ENCODE measurements at regions not wholly inside any gene's neighbourhood (a gene's known extent, or its start where the extent isn't known, plus 50 kb on each side); places are given as distances from the start of the nearest gene placed in this dataset.
"Not testable (repeated sequence)": the region's sequence is repeated elsewhere in the genome, so short reads cannot be mapped to it uniquely, and the experiment has no call there.

DNA sequence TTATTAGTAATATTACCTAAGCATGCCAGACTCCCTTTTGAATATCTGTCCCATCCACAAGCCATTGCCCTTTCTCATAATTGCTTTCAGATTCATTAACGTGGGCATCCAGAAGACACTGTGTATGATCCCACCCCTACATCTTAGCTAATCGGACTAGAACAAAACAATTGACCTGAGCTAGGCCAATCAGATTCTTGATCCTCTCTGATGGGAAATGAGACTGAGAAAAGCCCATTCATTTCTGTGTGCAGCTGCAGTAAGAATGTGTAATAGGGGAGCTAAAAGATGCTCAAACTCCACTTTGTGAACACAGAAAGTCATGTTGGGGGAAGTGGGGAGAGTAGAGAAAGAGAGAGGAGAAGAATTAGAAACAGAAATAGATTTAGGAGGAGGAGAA is 281.7 kb upstream of the G2E3 start:
- no peak for DNase-seq (ENCODE audit: low read depth, low spot score)
- no peaks in the 10 kb centered on the region for H3K27me3 ChIP-seq (ENCODE audit: control insufficient read depth, insufficient read depth, low read length)
- TF ChIP-seq, protein P1, sequence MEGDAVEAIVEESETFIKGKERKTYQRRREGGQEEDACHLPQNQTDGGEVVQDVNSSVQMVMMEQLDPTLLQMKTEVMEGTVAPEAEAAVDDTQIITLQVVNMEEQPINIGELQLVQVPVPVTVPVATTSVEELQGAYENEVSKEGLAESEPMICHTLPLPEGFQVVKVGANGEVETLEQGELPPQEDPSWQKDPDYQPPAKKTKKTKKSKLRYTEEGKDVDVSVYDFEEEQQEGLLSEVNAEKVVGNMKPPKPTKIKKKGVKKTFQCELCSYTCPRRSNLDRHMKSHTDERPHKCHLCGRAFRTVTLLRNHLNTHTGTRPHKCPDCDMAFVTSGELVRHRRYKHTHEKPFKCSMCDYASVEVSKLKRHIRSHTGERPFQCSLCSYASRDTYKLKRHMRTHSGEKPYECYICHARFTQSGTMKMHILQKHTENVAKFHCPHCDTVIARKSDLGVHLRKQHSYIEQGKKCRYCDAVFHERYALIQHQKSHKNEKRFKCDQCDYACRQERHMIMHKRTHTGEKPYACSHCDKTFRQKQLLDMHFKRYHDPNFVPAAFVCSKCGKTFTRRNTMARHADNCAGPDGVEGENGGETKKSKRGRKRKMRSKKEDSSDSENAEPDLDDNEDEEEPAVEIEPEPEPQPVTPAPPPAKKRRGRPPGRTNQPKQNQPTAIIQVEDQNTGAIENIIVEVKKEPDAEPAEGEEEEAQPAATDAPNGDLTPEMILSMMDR (IDR thresholded peaks at IDR 0.05; ENCODE audit: low read depth, low read length): no peak

GRCh38 chr14:30278856-30279255 is 280.1 kb upstream of the G2E3 start:
- CTCF ChIA-PET: interaction anchor here (0.6 to 11.1 kb wide), 3 partner anchors 7 to 243 kb away, joined by 3 to 233 read pairs (median 3); no protein-coding TSS in a partner anchor
- POLR2A ChIA-PET; H3K4me3 ChIP-seq (ENCODE audit: low read depth, low read length); DNase-seq (ENCODE audit: low read depth, low spot score); H3K27ac ChIP-seq (ENCODE audit: low read depth, low read length); H3K27me3 ChIP-seq (ENCODE audit: control insufficient read depth, insufficient read depth, low read length); H3K9me3 ChIP-seq (ENCODE audit: control insufficient read depth, insufficient read depth, low read length): not testable (repeated sequence)

More for the DNA sequence above, 281.7 kb upstream of the G2E3 start:
- ChIA-PET POLR2A (no interaction called here), CTCF (interaction anchor here (1.5 kb wide), 1 partner anchor 63 kb away, joined by 4 read pairs; no protein-coding TSS in a partner anchor)
- Histone ChIP-seq H3K4me3 (ENCODE audit: low read depth, low read length) (no peak overlapping the region), H3K27ac (ENCODE audit: low read depth, low read length) (no peak overlapping the region), H3K9me3 (ENCODE audit: control insufficient read depth, insufficient read depth, low read length) (no peaks in the 10 kb centered on the region)

DNA sequence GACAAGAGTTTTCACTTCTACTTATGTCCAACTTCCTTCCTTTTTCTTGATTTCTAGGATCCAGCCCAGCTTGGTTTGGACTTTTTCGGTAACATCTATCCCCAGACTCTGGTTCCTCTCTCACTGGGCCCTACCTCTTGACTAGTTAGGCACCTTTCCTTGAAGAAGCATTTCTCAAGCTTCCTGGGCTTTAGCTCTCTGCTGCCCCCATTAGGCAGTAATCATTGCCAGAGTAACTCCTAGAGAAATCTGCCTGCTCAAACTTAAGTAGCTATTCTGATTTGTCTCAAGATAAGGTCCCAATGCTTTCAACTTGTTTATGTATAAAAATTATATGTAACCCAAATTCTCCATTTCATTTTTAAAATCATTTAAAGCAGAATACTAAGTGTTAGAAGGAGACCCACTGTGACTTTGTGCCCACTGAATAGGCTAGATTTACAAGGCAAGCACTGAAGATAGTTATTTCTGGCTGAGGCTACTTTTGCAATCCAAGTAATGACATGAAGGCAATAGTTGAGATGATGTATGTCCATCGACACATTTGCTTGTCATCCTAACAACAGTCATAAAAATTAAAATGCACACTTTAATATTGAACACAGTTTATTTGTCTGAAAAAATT is 275.0 kb upstream of the G2E3 start:
- Histone ChIP-seq H3K27ac (ENCODE audit: low read depth, low read length) (no peak overlapping the region), H3K4me3 (ENCODE audit: low read depth, low read length) (no peak overlapping the region), H3K9me3 (ENCODE audit: control insufficient read depth, insufficient read depth, low read length) (no peaks in the 10 kb centered on the region), H3K27me3 (ENCODE audit: control insufficient read depth, insufficient read depth, low read length) (no peaks in the 10 kb centered on the region)
- ChIA-PET CTCF (interaction anchor here (0.7 to 11.1 kb wide), 37 partner anchors 9 to 1526 kb away, joined by 3 to 233 read pairs (median 4); no protein-coding TSS in a partner anchor), POLR2A (no interaction called here)
- no peak for DNase-seq (ENCODE audit: low read depth, low spot score)
- TF ChIP-seq, protein P1 (IDR thresholded peaks at IDR 0.05; ENCODE audit: low read depth, low read length): peak; percentile 95

DNA sequence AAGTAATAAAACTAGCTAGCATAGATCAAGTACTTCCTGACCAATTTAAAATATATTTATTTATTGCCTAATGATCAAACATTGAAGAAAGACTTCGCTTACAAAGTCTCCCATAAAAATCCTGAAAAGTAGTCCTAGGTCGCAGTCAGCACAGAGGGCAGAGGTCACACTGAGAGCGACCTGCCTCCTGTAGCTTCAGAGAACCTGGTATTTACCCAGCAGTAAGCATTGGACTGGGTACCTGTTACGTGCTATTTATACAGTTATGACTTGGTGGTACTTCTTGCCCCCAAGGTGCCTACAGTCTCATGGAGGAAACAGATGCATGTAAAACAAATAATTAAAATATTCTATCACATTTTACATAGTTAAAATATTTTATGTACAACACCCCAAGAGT is 274.1 kb upstream of the G2E3 start:
- Histone ChIP-seq H3K9me3 (ENCODE audit: control insufficient read depth, insufficient read depth, low read length) (no peaks in the 10 kb centered on the region), H3K27ac (ENCODE audit: low read depth, low read length) (no peak overlapping the region), H3K27me3 (ENCODE audit: control insufficient read depth, insufficient read depth, low read length) (no peaks in the 10 kb centered on the region), H3K4me3 (ENCODE audit: low read depth, low read length) (no peak overlapping the region)
- ChIA-PET POLR2A (no interaction called here), CTCF (interaction anchor here (0.5 to 11.1 kb wide), 19 partner anchors 8 to 1532 kb away, joined by 3 to 233 read pairs (median 6); no protein-coding TSS in a partner anchor)
- no peak for DNase-seq (ENCODE audit: low read depth, low spot score)
- TF ChIP-seq, protein P1 (IDR thresholded peaks at IDR 0.05; ENCODE audit: low read depth, low read length): no peak

GRCh38 chr14:30287579-30288445 is 271.1 kb upstream of the G2E3 start:
- POLR2A ChIA-PET: no interaction called here

More at GRCh38 chr14:30287579-30288445, 271.1 kb upstream of the G2E3 start:
- TF ChIP-seq, protein P1 (IDR thresholded peaks at IDR 0.05; ENCODE audit: low read depth, low read length): no peak
- DNase-seq (ENCODE audit: low read depth, low spot score): no peak
- no peak overlapping the region for H3K4me3 ChIP-seq (ENCODE audit: low read depth, low read length)
- no peaks in the 10 kb centered on the region for H3K9me3 ChIP-seq (ENCODE audit: control insufficient read depth, insufficient read depth, low read length)
- CTCF ChIA-PET: interaction anchor here (11.1 kb wide), 1 partner anchor 15 kb away, joined by 233 read pairs; no protein-coding TSS in a partner anchor
- H3K27ac ChIP-seq (ENCODE audit: low read depth, low read length): no peak overlapping the region
- no peaks in the 10 kb centered on the region for H3K27me3 ChIP-seq (ENCODE audit: control insufficient read depth, insufficient read depth, low read length)

Measured in AG04450 (cell line).